RWPE1 (cell line): ENCODE measurements at regions not wholly inside any gene's neighbourhood (a gene's known extent, or its start where the extent isn't known, plus 50 kb on each side); places are given as distances from the start of the nearest gene placed in this dataset.
"Not testable (repeated sequence)": the region's sequence is repeated elsewhere in the genome, so short reads cannot be mapped to it uniquely, and the experiment has no call there.

Experiments used
- CTCF ChIA-PET: fragments of 350-600 bp; sonication (Branson Sonifier 250); formaldehyde crosslinking; extraction: SDS; loops from one replicate; lab custom pipeline; 2021; lab: Yijun Ruan, JAX
- POLR2A ChIA-PET: fragments of 400-600 bp; formaldehyde crosslinking; extraction: SDS; loops from one replicate; lab custom pipeline; 2020; ENCODE audit warnings: antibody characterized with exemption; ENCODE audit not compliant: low non-redundant PET; lab: Yijun Ruan, JAX
- DNase-seq: peaks from one replicate; pipeline ENCODE4 v3.0.0; 2012; ENCODE audit warnings: low spot score
- H3K27ac ChIP-seq: fragments of 450-650 bp; 2 replicates; pipeline ENCODE4 v1.5.1; 2017
- TF ChIP-seq, protein P1 (sequence below): fragments of 450-650 bp; conservative IDR thresholded peaks from 2 replicates; pipeline ENCODE4 v1.5.1; 2017; ENCODE audit warnings: low read depth, mild to moderate bottlenecking

DNA sequence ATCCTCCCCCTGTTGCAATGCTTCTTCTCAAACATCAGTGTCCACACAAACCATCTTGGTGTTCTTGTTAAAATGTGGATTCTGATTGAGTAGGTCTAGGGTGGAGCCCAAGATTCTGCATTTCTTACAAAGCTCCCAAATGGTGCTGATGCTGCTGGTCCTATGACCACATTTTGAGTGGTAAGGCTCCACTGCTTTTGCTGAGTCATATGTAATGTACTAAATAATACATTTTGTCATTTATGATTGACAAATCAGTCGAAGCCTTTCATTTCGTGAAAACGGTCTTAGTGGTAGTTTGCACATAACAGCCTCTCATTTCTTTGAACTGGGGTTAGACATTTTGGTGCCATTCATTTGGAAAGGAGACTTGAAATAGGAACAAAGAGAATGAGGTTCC lies 286.3 kb upstream of the DPP6 start:
- CTCF ChIA-PET, H3K27ac ChIP-seq, DNase-seq, POLR2A ChIA-PET: not testable (repeated sequence)

DNA sequence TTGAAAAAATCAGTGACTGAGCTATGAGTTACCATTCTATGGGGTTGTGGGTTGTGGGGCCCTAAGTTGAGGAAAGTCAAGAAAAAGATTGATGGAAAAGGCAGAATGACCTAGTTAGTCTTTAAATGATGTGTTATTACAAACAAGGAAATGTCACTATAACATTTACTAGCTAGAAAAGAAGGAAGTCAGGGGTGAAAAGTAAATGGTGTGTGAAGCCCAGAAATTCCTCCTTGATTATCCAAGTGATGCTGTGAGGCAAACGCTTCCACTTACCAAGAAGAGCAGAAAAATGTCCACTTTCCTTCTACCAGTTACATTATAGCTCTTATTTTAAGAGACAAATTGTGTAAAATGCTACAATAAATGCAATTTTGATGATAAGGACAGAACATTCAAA lies 285.3 kb upstream of the DPP6 start:
- H3K27ac ChIP-seq, DNase-seq, POLR2A ChIA-PET, CTCF ChIA-PET: not testable (repeated sequence)

DNA sequence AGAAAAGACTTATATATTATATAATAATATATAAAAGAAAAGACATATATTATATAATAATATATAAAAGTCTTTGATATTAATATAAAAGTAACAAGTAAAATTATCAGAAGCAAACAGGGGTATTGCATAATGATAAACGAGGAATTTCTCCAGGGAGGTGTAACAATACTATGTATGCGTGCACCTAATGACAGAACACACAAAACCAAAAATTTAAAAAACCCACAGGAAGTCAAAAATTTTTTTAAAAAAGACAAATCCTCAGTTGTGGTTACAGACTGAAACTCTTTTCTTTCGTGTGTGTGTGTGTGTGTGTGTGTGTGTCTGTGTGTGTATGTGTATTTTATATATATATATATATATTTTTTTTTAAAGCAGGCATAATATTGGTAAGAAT lies 279.2 kb upstream of the DPP6 start:
- TF ChIP-seq, protein P1, sequence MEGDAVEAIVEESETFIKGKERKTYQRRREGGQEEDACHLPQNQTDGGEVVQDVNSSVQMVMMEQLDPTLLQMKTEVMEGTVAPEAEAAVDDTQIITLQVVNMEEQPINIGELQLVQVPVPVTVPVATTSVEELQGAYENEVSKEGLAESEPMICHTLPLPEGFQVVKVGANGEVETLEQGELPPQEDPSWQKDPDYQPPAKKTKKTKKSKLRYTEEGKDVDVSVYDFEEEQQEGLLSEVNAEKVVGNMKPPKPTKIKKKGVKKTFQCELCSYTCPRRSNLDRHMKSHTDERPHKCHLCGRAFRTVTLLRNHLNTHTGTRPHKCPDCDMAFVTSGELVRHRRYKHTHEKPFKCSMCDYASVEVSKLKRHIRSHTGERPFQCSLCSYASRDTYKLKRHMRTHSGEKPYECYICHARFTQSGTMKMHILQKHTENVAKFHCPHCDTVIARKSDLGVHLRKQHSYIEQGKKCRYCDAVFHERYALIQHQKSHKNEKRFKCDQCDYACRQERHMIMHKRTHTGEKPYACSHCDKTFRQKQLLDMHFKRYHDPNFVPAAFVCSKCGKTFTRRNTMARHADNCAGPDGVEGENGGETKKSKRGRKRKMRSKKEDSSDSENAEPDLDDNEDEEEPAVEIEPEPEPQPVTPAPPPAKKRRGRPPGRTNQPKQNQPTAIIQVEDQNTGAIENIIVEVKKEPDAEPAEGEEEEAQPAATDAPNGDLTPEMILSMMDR = no peak
- CTCF ChIA-PET = no interaction called here
- no peak overlapping the region for H3K27ac ChIP-seq
- POLR2A ChIA-PET = no interaction called here
- DNase-seq = no peak

DNA sequence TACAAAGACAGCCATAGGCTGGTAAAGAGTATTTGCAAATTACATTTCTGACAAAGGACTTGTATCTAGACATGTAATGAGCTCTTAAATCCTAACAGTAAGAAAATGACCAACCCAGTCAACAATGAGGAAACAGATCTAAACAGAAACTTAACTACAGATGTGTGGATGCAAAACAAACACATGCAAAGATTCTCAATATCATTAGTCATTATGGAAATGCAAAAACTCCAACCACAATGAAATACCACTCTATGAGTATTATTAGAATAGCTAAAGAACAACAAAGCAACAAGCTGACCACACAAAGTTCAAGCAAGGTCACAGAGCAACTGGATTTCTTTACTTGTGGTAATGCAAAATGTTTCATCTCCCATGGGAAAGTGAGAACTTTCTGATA lies 275.3 kb upstream of the DPP6 start:
- H3K27ac ChIP-seq, POLR2A ChIA-PET, CTCF ChIA-PET, DNase-seq: not testable (repeated sequence)

DNA sequence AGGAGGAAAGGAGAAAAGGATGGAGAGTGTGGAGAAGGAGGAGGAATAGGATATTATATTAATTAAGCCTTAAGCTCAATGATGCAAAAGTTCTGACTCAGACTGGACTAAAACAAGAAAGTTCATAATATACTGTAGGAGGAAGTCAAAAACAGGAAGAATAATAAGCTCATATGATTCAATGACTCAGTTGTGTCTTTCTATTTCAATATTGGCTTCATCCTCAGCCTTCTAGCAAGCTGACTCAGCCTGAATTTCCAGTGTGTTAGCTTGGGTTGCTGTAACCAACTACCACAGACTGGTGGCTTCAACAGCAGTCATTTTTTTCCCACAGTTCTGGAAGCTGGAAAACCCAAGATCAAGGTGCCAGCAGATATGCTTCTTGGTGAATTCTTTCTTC lies 254.8 kb upstream of the DPP6 start:
- DNase-seq, POLR2A ChIA-PET, H3K27ac ChIP-seq, CTCF ChIA-PET: not testable (repeated sequence)

DNA sequence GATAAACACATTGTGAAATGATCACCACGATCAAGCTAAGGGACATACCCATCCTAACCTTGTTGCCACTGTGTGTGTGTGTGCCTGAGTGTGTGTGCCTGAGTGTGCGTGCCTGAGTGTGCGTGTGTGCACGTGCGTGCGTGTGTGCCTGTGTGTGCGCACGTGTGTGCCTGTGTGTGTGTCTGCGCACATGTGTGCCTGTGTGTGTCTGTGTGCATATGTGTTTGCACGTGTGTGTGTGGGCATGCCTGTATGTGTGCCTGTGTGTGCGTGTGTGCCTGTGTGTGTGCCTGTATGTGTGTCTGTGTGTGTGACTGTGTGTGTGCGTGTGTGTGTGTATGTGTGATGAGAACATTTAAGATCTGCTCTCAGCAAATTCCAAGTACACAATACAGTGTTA lies 244.1 kb upstream of the DPP6 start:
- TF ChIP-seq, protein P1 = no peak
- POLR2A ChIA-PET = no interaction called here
- CTCF ChIA-PET = no interaction called here
- DNase-seq = no peak
- H3K27ac ChIP-seq = no peak overlapping the region

DNA sequence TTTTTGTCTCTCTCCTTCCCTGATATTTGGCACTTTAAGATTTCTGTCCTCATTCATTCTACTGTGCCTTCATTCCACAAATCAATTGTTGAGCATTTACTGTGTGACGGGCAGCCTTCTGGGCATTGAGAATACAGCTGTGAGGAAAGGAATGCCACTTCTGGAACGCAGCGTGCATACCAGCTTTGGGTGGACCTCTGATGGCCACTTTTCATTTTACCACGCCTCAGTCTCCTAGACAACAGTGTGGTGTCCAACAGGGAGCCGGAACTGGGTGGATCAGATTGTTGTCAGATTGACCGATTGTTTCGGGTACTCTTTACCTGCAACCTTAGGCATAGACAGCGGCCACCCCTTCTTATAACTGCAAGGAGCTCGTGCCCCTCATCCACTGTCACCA lies 222.7 kb upstream of the DPP6 start:
- TF ChIP-seq, protein P1 = no peak
- POLR2A ChIA-PET = no interaction called here
- H3K27ac ChIP-seq = no peak overlapping the region
- CTCF ChIA-PET = no interaction called here
- DNase-seq = no peak

DNA sequence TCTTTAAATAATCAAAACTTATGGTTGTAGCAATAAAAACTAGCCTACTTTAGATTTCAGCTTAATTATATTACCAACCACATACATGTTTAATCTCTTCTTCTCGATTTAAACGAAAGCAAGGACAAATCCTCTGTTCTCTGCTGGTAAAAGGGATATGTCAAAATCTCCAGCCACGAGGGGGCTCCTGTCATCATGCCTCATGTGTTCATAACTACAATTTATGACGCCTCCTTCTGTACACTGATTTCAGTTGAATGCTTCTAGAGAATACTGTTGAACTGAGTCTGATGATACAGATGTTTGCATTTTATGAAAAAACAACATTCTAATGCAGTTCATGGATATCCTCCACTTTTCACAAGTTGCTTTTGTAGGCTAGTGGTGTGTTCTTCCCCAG lies 220.0 kb upstream of the DPP6 start:
- no peak for DNase-seq
- ChIA-PET CTCF (no interaction called here), POLR2A (no interaction called here)
- TF ChIP-seq, protein P1 = no peak
- H3K27ac ChIP-seq = no peak overlapping the region

DNA sequence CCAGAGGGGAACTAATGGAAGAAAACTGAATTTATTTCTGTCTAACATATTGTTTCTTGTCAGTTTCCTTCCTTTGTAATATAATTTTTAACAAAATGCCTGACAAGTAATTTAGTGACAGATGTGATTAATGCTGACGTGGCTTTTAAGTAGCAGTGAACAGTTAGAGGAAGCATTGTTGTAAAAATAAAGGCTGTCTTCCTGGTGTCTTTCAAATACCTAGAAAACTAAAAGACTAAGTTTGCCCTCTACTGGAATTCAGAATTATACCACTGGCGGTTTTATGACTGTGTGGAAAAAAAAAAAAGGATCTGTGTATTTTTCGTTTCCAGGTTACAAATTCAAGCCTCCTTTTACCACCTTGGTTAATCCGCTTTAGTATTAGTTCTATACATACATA lies 217.1 kb upstream of the DPP6 start:
- POLR2A ChIA-PET = no interaction called here
- TF ChIP-seq, protein P1 = no peak
- DNase-seq = no peak
- H3K27ac ChIP-seq = no peak overlapping the region
- CTCF ChIA-PET = no interaction called here
